Right atrium auricular region (tissue), 2 donors: ENCODE measurements at regions not wholly inside any gene's neighbourhood (a gene's known extent, or its start where the extent isn't known, plus 50 kb on each side); places are given as distances from the start of the nearest gene placed in this dataset.
"Not testable (repeated sequence)": the region's sequence is repeated elsewhere in the genome, so short reads cannot be mapped to it uniquely, and the experiment has no call there.

Experiments used
- DNase-seq: peaks from one replicate; pipeline ENCODE4 v3.0.0-alpha.2; 2019; ENCODE audit warnings: low spot score
- H3K27ac ChIP-seq, 2 donors: fragments of 200-600 bp; sonication (generic); 1 replicate in 1 of 2; 2 replicates in 1 of 2; pipeline ENCODE4 v1.5.1; 2016 to 2019
- H3K27me3 ChIP-seq, 2 donors: fragments of 200-600 bp; sonication (generic); one replicate each; pipeline versions ENCODE4 v1.5.1 to v1.6.0; 2017 to 2019
- H3K36me3 ChIP-seq: fragments of 200-600 bp; sonication (generic); one replicate; pipeline ENCODE4 v1.5.1; 2016
- H3K4me1 ChIP-seq, 2 donors: fragments of 200-600 bp; sonication (generic); one replicate each; pipeline versions ENCODE4 v1.5.1 to v1.6.0; 2017 to 2019
- H3K4me3 ChIP-seq, 2 donors: fragments of 200-600 bp; sonication (generic); 1 replicate in 1 of 2; 2 replicates in 1 of 2; pipeline ENCODE4 v1.5.1; 2017 to 2019; ENCODE audit warnings: mild to moderate bottlenecking in 1 of 2, moderate library complexity in 1 of 2
- H3K9me3 ChIP-seq, 2 donors: fragments of 200-600 bp; sonication (generic); one replicate each; pipeline ENCODE4 v1.5.1; 2019
- CTCF ChIP-seq, 2 donors: fragments of 200-600 bp; sonication (generic); IDR thresholded peaks; one replicate each; pipeline ENCODE4 v1.5.1; 2019; ENCODE audit warnings: antibody characterized with exemption in 2 of 2

DNA sequence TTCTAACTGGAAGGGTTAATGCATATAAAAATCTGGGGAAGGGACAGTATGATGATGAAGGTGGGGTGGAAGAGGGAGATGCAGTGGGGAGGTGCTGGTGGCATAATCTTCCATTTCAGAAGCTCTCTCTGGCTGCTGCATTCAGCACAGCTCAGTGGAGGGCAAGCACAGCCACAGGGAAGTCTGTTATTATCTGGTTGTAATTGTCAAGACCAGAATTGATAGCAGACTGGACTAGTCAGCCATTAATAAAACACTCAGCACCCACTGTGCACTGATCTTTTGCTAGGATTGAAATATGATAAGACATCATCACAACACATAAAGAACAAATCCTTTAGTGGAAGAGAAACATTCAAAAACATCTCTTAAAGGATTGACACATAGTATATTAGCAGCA lies 414.2 kb upstream of the LCORL start:
- Histone ChIP-seq H3K36me3 (no peaks in the 10 kb centered on the region), H3K27me3 (no peaks in the 10 kb centered on the region), H3K9me3 (no peaks in the 10 kb centered on the region)

GRCh38 chr4:18422685-18423084 lies 401.1 kb upstream of the LCORL start:
- Histone ChIP-seq H3K9me3 (peaks cover 0 to 6% of the 10 kb centered on the region in 2 donors), H3K4me1 (no peaks in the 10 kb centered on the region), H3K4me3 (no peak overlapping the region), H3K27ac (no peak overlapping the region), H3K36me3 (no peaks in the 10 kb centered on the region), H3K27me3 (no peaks in the 10 kb centered on the region)
- no peak for DNase-seq
- TF ChIP-seq CTCF (IDR thresholded peaks at IDR 0.05) = no peak

More for the DNA sequence above, 414.2 kb upstream of the LCORL start:
- no peak for TF ChIP-seq CTCF (IDR thresholded peaks at IDR 0.05)
- H3K4me3 ChIP-seq = no peak overlapping the region
- no peak for DNase-seq
- H3K4me1 ChIP-seq = no peaks in the 10 kb centered on the region
- H3K27ac ChIP-seq = no peak overlapping the region

- no peaks in the 10 kb centered on the region for H3K4me1 ChIP-seq
- no peaks in the 10 kb centered on the region for H3K36me3 ChIP-seq
- no peak overlapping the region for H3K27ac ChIP-seq
- no peak for DNase-seq
- TF ChIP-seq CTCF (IDR thresholded peaks at IDR 0.05) = no peak
- H3K27me3 ChIP-seq = no peaks in the 10 kb centered on the region
- no peak overlapping the region for H3K4me3 ChIP-seq
- peaks cover 0 to 6% of the 10 kb centered on the region in 2 donors for H3K9me3 ChIP-seq
Observed at GRCh38 chr4:18421519-18421918, 400.0 kb upstream of the LCORL start.

DNA sequence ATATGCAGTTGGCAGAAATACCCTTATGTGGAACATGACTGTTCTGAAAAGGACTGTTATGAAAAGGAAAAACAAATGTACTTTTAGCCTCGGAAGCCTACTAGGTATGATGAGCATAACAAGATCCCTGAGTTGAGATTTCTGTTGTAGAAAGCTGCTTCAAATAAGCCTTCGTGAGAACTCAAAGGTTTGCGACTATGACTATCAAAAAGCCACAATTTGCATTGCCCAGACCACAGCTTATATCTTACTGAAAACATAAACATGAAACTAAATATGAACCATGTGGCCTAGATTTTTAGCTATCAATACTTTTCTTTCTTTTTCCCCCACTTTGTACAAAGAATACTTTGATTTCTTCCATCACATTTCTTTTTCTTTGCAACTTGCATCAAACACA lies 398.2 kb upstream of the LCORL start:
- Histone ChIP-seq H3K27ac (no peak overlapping the region), H3K9me3 (no peaks in the 10 kb centered on the region), H3K4me3 (no peak overlapping the region), H3K4me1 (no peaks in the 10 kb centered on the region), H3K36me3 (no peaks in the 10 kb centered on the region), H3K27me3 (no peaks in the 10 kb centered on the region)
- DNase-seq = no peak
- no peak for TF ChIP-seq CTCF (IDR thresholded peaks at IDR 0.05)

GRCh38 chr4:18418195-18418898 lies 396.8 kb upstream of the LCORL start:
- H3K27ac ChIP-seq, H3K36me3 ChIP-seq, H3K4me3 ChIP-seq, H3K27me3 ChIP-seq, DNase-seq, H3K4me1 ChIP-seq, H3K9me3 ChIP-seq: not testable (repeated sequence)

- H3K36me3 ChIP-seq, H3K4me3 ChIP-seq, H3K4me1 ChIP-seq, DNase-seq, H3K27me3 ChIP-seq, H3K27ac ChIP-seq, H3K9me3 ChIP-seq: not testable (repeated sequence)
Observed at GRCh38 chr4:18417651-18418050, 396.1 kb upstream of the LCORL start.

- no peak for TF ChIP-seq CTCF (IDR thresholded peaks at IDR 0.05)
- Histone ChIP-seq H3K36me3 (no peaks in the 10 kb centered on the region), H3K4me3 (no peak overlapping the region), H3K27me3 (no peaks in the 10 kb centered on the region), H3K4me1 (no peaks in the 10 kb centered on the region), H3K27ac (no peak overlapping the region), H3K9me3 (no peaks in the 10 kb centered on the region)
- no peak for DNase-seq
Observed at GRCh38 chr4:18406264-18406663, 384.7 kb upstream of the LCORL start.
